H9 (cell line): ENCODE measurements at regions not wholly inside any gene's neighbourhood (a gene's known extent, or its start where the extent isn't known, plus 50 kb on each side); places are given as distances from the start of the nearest gene placed in this dataset.

ENCODE experiments used
- DNase-seq: peaks from one replicate; pipeline ENCODE4 v3.0.0-alpha.2; 2017
- H2AFZ ChIP-seq: one replicate; pipeline ENCODE4 v1.6.1; 2013; ENCODE audit warnings: mild to moderate bottlenecking, low read length, control low read depth, moderate library complexity
- H2AK5ac ChIP-seq: 2 replicates; pipeline ENCODE4 v1.6.1; 2013; ENCODE audit warnings: low read length, control low read depth, mixed read lengths; ENCODE audit not compliant: insufficient read length
- H2BK120ac ChIP-seq: one replicate; pipeline ENCODE4 v1.6.1; 2013; ENCODE audit warnings: low read depth, mild to moderate bottlenecking, low read length, control low read depth, inconsistent platforms; ENCODE audit not compliant: poor library complexity, severe bottlenecking
- H2BK12ac ChIP-seq: 2 replicates; pipeline ENCODE4 v1.6.1; 2013; ENCODE audit warnings: low read length, control low read depth, mixed read lengths, low read depth; ENCODE audit not compliant: insufficient read length
- H2BK15ac ChIP-seq: 2 replicates; pipeline ENCODE4 v1.6.1; 2013; ENCODE audit warnings: low read depth, low read length, control low read depth
- H2BK20ac ChIP-seq: one replicate; pipeline ENCODE4 v1.6.1; 2013; ENCODE audit warnings: low read depth, mild to moderate bottlenecking, low read length, control low read depth, inconsistent platforms; ENCODE audit not compliant: poor library complexity, severe bottlenecking
- H2BK5ac ChIP-seq: 2 replicates; pipeline ENCODE4 v1.6.1; 2013; ENCODE audit warnings: low read length, control low read depth, mixed read lengths; ENCODE audit not compliant: insufficient read length
- H3K14ac ChIP-seq: 2 replicates; pipeline ENCODE4 v1.6.1; 2013; ENCODE audit warnings: low read length, control low read depth; ENCODE audit not compliant: insufficient read depth
- H3K18ac ChIP-seq: 2 replicates; pipeline ENCODE4 v1.6.1; 2013; ENCODE audit warnings: low read depth, mild to moderate bottlenecking, mixed read lengths, low read length, control low read depth; ENCODE audit not compliant: insufficient read length
- H3K23ac ChIP-seq: 2 replicates; pipeline ENCODE4 v1.6.1; 2013; ENCODE audit warnings: low read length, control low read depth, mixed read lengths, low read depth; ENCODE audit not compliant: insufficient read length
- H3K23me2 ChIP-seq: 2 replicates; pipeline ENCODE4 v1.6.1; 2013; ENCODE audit warnings: low read depth, mild to moderate bottlenecking, mixed read lengths, low read length, control low read depth; ENCODE audit not compliant: insufficient read length, poor library complexity, severe bottlenecking
- H3K27ac ChIP-seq: 2 replicates; pipeline ENCODE4 v1.5.1; 2013; ENCODE audit warnings: low read length, control low read depth, mixed read lengths, low read depth; ENCODE audit not compliant: insufficient read length
- H3K27me3 ChIP-seq: 2 replicates; pipeline ENCODE4 v1.6.1; 2013; ENCODE audit warnings: low read length, control low read depth, inconsistent platforms; ENCODE audit not compliant: insufficient read depth
- H3K4ac ChIP-seq: 2 replicates; pipeline ENCODE4 v1.6.1; 2013; ENCODE audit warnings: low read depth, mild to moderate bottlenecking, control low read depth, inconsistent platforms, low read length, moderate library complexity
- H3K4me1 ChIP-seq: 2 replicates; pipeline ENCODE4 v1.6.1; 2013; ENCODE audit warnings: low read length, control low read depth, inconsistent platforms; ENCODE audit not compliant: insufficient read depth
- H3K4me2 ChIP-seq: 2 replicates; pipeline ENCODE4 v1.6.1; 2013; ENCODE audit warnings: low read length, control low read depth, mixed read lengths; ENCODE audit not compliant: insufficient read length, insufficient read depth
- H3K56ac ChIP-seq: 2 replicates; pipeline ENCODE4 v1.6.1; 2013; ENCODE audit warnings: low read depth, mild to moderate bottlenecking, mixed read lengths, low read length, control low read depth; ENCODE audit not compliant: insufficient read length
- H3K79me1 ChIP-seq: 2 replicates; pipeline ENCODE4 v1.6.1; 2013; ENCODE audit warnings: low read depth, mild to moderate bottlenecking, moderate library complexity, low read length, control low read depth, inconsistent platforms; ENCODE audit not compliant: insufficient read depth, poor library complexity, severe bottlenecking
- H3K79me2 ChIP-seq: 2 replicates; pipeline ENCODE4 v1.6.1; 2013; ENCODE audit warnings: low read length, control low read depth, inconsistent platforms; ENCODE audit not compliant: insufficient read depth
- H3K9ac ChIP-seq: 2 replicates; pipeline ENCODE4 v1.6.1; 2013; ENCODE audit warnings: low read length, control low read depth, mixed read lengths; ENCODE audit not compliant: insufficient read length; ENCODE audit errors: extremely low read depth
- H3K9me3 ChIP-seq: one replicate; pipeline ENCODE4 v1.6.1; 2013; ENCODE audit warnings: low read depth, low read length, inconsistent platforms; ENCODE audit not compliant: control insufficient read depth
- H3T11ph ChIP-seq: one replicate; pipeline ENCODE4 v1.6.1; 2013; ENCODE audit warnings: mild to moderate bottlenecking, low read length, control low read depth, inconsistent platforms
- H4K20me1 ChIP-seq: one replicate; pipeline ENCODE4 v1.6.1; 2013; ENCODE audit not compliant: control insufficient read depth, insufficient read length, insufficient read depth
- H4K5ac ChIP-seq: 2 replicates; pipeline ENCODE4 v1.6.1; 2013; ENCODE audit warnings: low read depth, mild to moderate bottlenecking, mixed read lengths, low read length, control low read depth; ENCODE audit not compliant: insufficient read length
- H4K8ac ChIP-seq: replicated peaks from 2 replicates; pipeline ENCODE4 v1.6.1; 2013; ENCODE audit warnings: low read length, control low read depth, mixed read lengths, low read depth; ENCODE audit not compliant: insufficient read length
- H4K91ac ChIP-seq: 2 replicates; pipeline ENCODE4 v1.6.1; 2013; ENCODE audit warnings: low read depth, mild to moderate bottlenecking, moderate library complexity, mixed read lengths, low read length, control low read depth; ENCODE audit not compliant: insufficient read length
- H3K27ac Mint-ChIP-seq, 3 experiments: 2 replicates in 2 of 3; 3 replicates in 1 of 3; pipeline ENCODE4 v1.8.0; 2020 to 2021; ENCODE audit warnings: mixed read lengths in 3 of 3, mild to moderate bottlenecking in 1 of 3, moderate library complexity in 1 of 3
- H3K27me3 Mint-ChIP-seq: 2 replicates; pipeline ENCODE4 v1.8.0; 2021; ENCODE audit warnings: low read depth, mild to moderate bottlenecking, moderate library complexity, mixed read lengths
- H3K36me3 Mint-ChIP-seq, 3 experiments: 2 replicates in 2 of 3; 3 replicates in 1 of 3; pipeline ENCODE4 v1.8.0; 2020 to 2021; ENCODE audit warnings: low read depth in 3 of 3, mixed read lengths in 3 of 3; ENCODE audit not compliant: insufficient read depth in 1 of 3
- H3K4me1 Mint-ChIP-seq, 2 experiments: 2 replicates each; pipeline ENCODE4 v1.8.0; 2020; ENCODE audit warnings: mixed read lengths in 2 of 2
- H3K4me3 Mint-ChIP-seq, 2 experiments: 2 replicates in 1 of 2; 3 replicates in 1 of 2; pipeline ENCODE4 v1.8.0; 2020 to 2021; ENCODE audit warnings: mild to moderate bottlenecking in 2 of 2, mixed read lengths in 2 of 2, moderate library complexity in 1 of 2
- H3K9me3 Mint-ChIP-seq, 2 experiments: 2 replicates in 1 of 2; 3 replicates in 1 of 2; pipeline ENCODE4 v1.8.0; 2020; ENCODE audit warnings: mild to moderate bottlenecking in 2 of 2, mixed read lengths in 2 of 2, moderate library complexity in 1 of 2
- CTCF ChIP-seq: fragments of 200-600 bp; sonication (generic); conservative IDR thresholded peaks from 3 replicates; pipeline ENCODE4 v1.8.0; 2021; ENCODE audit warnings: antibody characterized with exemption, mild to moderate bottlenecking
- WGBS: extraction: QIAGEN DNeasy Blood & Tissue Kit; methylation state at CpG from one replicate; pipeline ENCODE4 v1.1.7; 2013; ENCODE audit warnings: missing lambda C conversion rate, low lambda C conversion rate, mixed read lengths; ENCODE audit not compliant: insufficient read length; ENCODE audit errors: extremely low coverage; 5-methylcytosine and 5-hydroxymethylcytosine counted together

GRCh38 chr1:244137725-244138124 lies 86.6 kb downstream of the ZBTB18 start:
- no peak overlapping the region for H2BK20ac ChIP-seq
- no peak overlapping the region for H3K4me2 ChIP-seq
- no peak overlapping the region for H3K4ac ChIP-seq
- no peak overlapping the region for H3K9ac ChIP-seq
- H2BK15ac ChIP-seq = no peak overlapping the region
- no peak overlapping the region for H3K23ac ChIP-seq
- H4K5ac ChIP-seq = no peak overlapping the region
- no peaks in the 10 kb centered on the region; the same call in 1 of the 2 replicates for H3K4me1 ChIP-seq
- no peak overlapping the region for H4K91ac ChIP-seq
- H3K27ac Mint-ChIP-seq = no peak overlapping the region
- H3K27me3 Mint-ChIP-seq = peaks cover 3% of the 10 kb centered on the region; the same call in 1 of the 2 replicates
- H3K79me1 ChIP-seq = no peaks in the 10 kb centered on the region
- TF ChIP-seq CTCF = no peak
- no peak overlapping the region for H2BK5ac ChIP-seq
- no peak overlapping the region for H4K8ac ChIP-seq
- H3K4me3 Mint-ChIP-seq = no peak overlapping the region
- H2BK12ac ChIP-seq = no peak overlapping the region
- H3K27ac ChIP-seq = no peak overlapping the region
- no CpG with 5 or more reads among the region's 6 CpGs for WGBS
- no peaks in the 10 kb centered on the region for H3K9me3 ChIP-seq
- no peak overlapping the region for H2AFZ ChIP-seq
- H3T11ph ChIP-seq = no peak overlapping the region
- no peaks in the 10 kb centered on the region for H3K36me3 Mint-ChIP-seq
- no peak overlapping the region for H2BK120ac ChIP-seq
- DNase-seq = no peak
- H3K18ac ChIP-seq = no peak overlapping the region
- H3K23me2 ChIP-seq = no peaks in the 10 kb centered on the region
- no peaks in the 10 kb centered on the region for H3K4me1 Mint-ChIP-seq
- H3K56ac ChIP-seq = no peak overlapping the region
- H3K79me2 ChIP-seq = no peaks in the 10 kb centered on the region
- H4K20me1 ChIP-seq = no peaks in the 10 kb centered on the region
- H3K14ac ChIP-seq = no peak overlapping the region
- H3K27me3 ChIP-seq = no peaks in the 10 kb centered on the region
- H3K9me3 Mint-ChIP-seq = no peaks in the 10 kb centered on the region
- no peak overlapping the region for H2AK5ac ChIP-seq
